Activated CD4-positive, alpha-beta T cell treated with anti-CD3 and anti-CD28 coated beads, Interleukin-2, amount 10 ng/mL, durations not matched to agents 24 days and 14 days (primary cell): ENCODE measurements at regions not wholly inside any gene's neighbourhood (a gene's known extent, or its start where the extent isn't known, plus 50 kb on each side); places are given as distances from the start of the nearest gene placed in this dataset.

ENCODE experiments used
- DNase-seq: peaks from one replicate; pipeline ENCODE4 v3.0.0; 2022
- H3K27ac Mint-ChIP-seq: one replicate; pipeline ENCODE4 v1.8.0; 2022; ENCODE audit warnings: mild to moderate bottlenecking, mixed read lengths
- H3K27me3 Mint-ChIP-seq: one replicate; pipeline ENCODE4 v1.8.0; 2022; ENCODE audit warnings: mixed read lengths
- H3K36me3 Mint-ChIP-seq: one replicate; pipeline ENCODE4 v1.8.0; 2022; ENCODE audit warnings: low read depth, mild to moderate bottlenecking, mixed read lengths
- H3K4me1 Mint-ChIP-seq: one replicate; pipeline ENCODE4 v1.8.0; 2021; ENCODE audit warnings: mixed read lengths
- H3K4me3 Mint-ChIP-seq: one replicate; pipeline ENCODE4 v1.8.0; 2022; ENCODE audit warnings: mild to moderate bottlenecking, moderate library complexity, mixed read lengths
- H3K9me3 Mint-ChIP-seq: one replicate; pipeline ENCODE4 v1.8.0; 2021; ENCODE audit warnings: mixed read lengths
- intact Hi-C: fragments of 100-400 bp; cut with micrococcal nuclease; formaldehyde crosslinking; loops from one replicate; pipeline ENCODE4 v1.15.1; 2023

GRCh38 chr1:60906039-60906438 is 176.3 kb upstream of the NFIA start:
- no peaks in the 10 kb centered on the region for H3K9me3 Mint-ChIP-seq
- no peaks in the 10 kb centered on the region for H3K4me1 Mint-ChIP-seq
- H3K4me3 Mint-ChIP-seq, result no peak overlapping the region
- H3K27ac Mint-ChIP-seq, result no peak overlapping the region
- intact Hi-C loops, result no loop called here
- no peak for DNase-seq
- H3K36me3 Mint-ChIP-seq, result no peaks in the 10 kb centered on the region
- peaks cover 3% of the 10 kb centered on the region for H3K27me3 Mint-ChIP-seq

GRCh38 chr1:60904099-60904851 is 178.1 kb upstream of the NFIA start:
- DNase-seq, result no peak
- Mint-ChIP-seq H3K9me3 (no peaks in the 10 kb centered on the region), H3K4me1 (no peaks in the 10 kb centered on the region), H3K27ac (no peak overlapping the region), H3K36me3 (no peaks in the 10 kb centered on the region), H3K4me3 (no peak overlapping the region), H3K27me3 (peaks cover 7% of the 10 kb centered on the region)
- intact Hi-C loops, result no loop called here

DNA sequence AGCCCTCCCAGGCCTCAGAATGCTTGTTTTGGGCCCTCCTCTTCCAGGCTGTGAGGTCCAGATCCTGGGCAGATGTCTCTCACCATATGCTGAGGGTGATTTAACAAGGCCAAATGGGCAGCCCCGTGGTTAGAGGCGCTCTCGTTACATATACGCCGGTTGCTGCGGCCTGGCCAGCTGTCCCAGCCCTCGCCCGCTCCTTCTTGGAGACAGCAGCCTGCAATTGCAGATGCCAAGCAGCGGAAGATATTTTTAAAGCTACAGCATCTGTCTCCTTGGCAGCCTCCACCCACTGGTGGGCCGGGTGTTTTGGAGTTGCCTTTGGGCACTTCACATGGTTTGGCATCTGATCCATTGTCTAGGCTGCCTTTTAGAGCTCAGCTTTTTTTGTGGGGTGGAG is 178.8 kb upstream of the NFIA start:
- H3K27ac Mint-ChIP-seq, result no peak overlapping the region
- no peaks in the 10 kb centered on the region for H3K36me3 Mint-ChIP-seq
- DNase-seq, result no peak
- no peak overlapping the region for H3K4me3 Mint-ChIP-seq
- no peaks in the 10 kb centered on the region for H3K9me3 Mint-ChIP-seq
- intact Hi-C loops, result no loop called here
- peaks cover 7% of the 10 kb centered on the region for H3K27me3 Mint-ChIP-seq
- no peaks in the 10 kb centered on the region for H3K4me1 Mint-ChIP-seq

- H3K27ac Mint-ChIP-seq, result no peak overlapping the region
- DNase-seq, result no peak
- H3K9me3 Mint-ChIP-seq, result no peaks in the 10 kb centered on the region
- intact Hi-C loops, result loop anchor here (2.0 kb wide), 1 partner anchor 419 kb away; no protein-coding TSS in a partner anchor
- H3K4me1 Mint-ChIP-seq, result peaks cover 3% of the 10 kb centered on the region
- H3K27me3 Mint-ChIP-seq, result peaks cover 11% of the 10 kb centered on the region
- no peak overlapping the region for H3K4me3 Mint-ChIP-seq
- H3K36me3 Mint-ChIP-seq, result no peaks in the 10 kb centered on the region
These were observed 182.9 kb upstream of the NFIA start for GRCh38 chr1:60899464-60899863.

- Mint-ChIP-seq H3K9me3 (no peaks in the 10 kb centered on the region), H3K27me3 (peaks cover 9% of the 10 kb centered on the region), H3K4me1 (peaks cover 3% of the 10 kb centered on the region), H3K4me3 (no peak overlapping the region), H3K36me3 (no peaks in the 10 kb centered on the region), H3K27ac (no peak overlapping the region)
- intact Hi-C loops, result loop anchor here (2.0 kb wide), 1 partner anchor 420 kb away; no protein-coding TSS in a partner anchor
- DNase-seq, result no peak
These were observed 183.4 kb upstream of the NFIA start for GRCh38 chr1:60898987-60899386.

DNA sequence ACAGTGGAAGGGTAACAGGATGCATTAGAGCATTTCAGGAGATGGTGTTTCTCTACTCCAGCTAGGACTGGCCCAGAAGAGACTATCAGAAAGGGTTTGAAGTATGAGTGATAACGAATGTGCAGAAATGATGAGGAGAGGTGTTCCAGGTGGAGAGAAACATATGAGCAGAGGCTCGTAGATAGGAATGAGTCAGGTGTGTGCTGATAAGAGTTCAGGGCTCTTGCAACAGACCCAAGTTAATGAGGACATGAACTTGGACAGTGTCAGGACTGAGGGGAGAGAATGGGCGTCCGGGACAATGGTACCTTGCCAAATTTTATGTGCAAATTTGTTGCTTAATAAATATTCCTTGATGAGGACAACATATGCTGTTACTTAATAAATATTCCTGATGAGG is 183.9 kb upstream of the NFIA start:
- intact Hi-C loops, result loop anchor here (2.0 kb wide), 1 partner anchor 420 kb away; no protein-coding TSS in a partner anchor
- no peaks in the 10 kb centered on the region for H3K9me3 Mint-ChIP-seq
- H3K4me1 Mint-ChIP-seq, result peaks cover 3% of the 10 kb centered on the region
- no peaks in the 10 kb centered on the region for H3K36me3 Mint-ChIP-seq
- H3K4me3 Mint-ChIP-seq, result no peak overlapping the region
- DNase-seq, result no peak
- no peak overlapping the region for H3K27ac Mint-ChIP-seq
- peaks cover 11% of the 10 kb centered on the region for H3K27me3 Mint-ChIP-seq

- Mint-ChIP-seq H3K36me3 (no peaks in the 10 kb centered on the region), H3K27ac (no peak overlapping the region), H3K9me3 (no peaks in the 10 kb centered on the region), H3K27me3 (peaks cover 13% of the 10 kb centered on the region), H3K4me3 (no peak overlapping the region), H3K4me1 (peaks cover 3% of the 10 kb centered on the region)
- DNase-seq, result no peak
- intact Hi-C loops, result no loop called here
These were observed 185.5 kb upstream of the NFIA start for GRCh38 chr1:60896701-60897363.

GRCh38 chr1:60895701-60896100 is 186.7 kb upstream of the NFIA start:
- DNase-seq, result no peak
- no peak overlapping the region for H3K27ac Mint-ChIP-seq
- H3K9me3 Mint-ChIP-seq, result no peaks in the 10 kb centered on the region
- no peaks in the 10 kb centered on the region for H3K36me3 Mint-ChIP-seq
- H3K27me3 Mint-ChIP-seq, result peaks cover 14% of the 10 kb centered on the region
- intact Hi-C loops, result no loop called here
- H3K4me1 Mint-ChIP-seq, result peaks cover 3% of the 10 kb centered on the region
- H3K4me3 Mint-ChIP-seq, result no peak overlapping the region

- no peak overlapping the region for H3K27ac Mint-ChIP-seq
- H3K4me3 Mint-ChIP-seq, result no peak overlapping the region
- peaks cover 3% of the 10 kb centered on the region for H3K4me1 Mint-ChIP-seq
- DNase-seq, result no peak
- intact Hi-C loops, result no loop called here
- H3K36me3 Mint-ChIP-seq, result no peaks in the 10 kb centered on the region
- H3K9me3 Mint-ChIP-seq, result no peaks in the 10 kb centered on the region
- H3K27me3 Mint-ChIP-seq, result peaks cover 14% of the 10 kb centered on the region
These were observed 187.1 kb upstream of the NFIA start for GRCh38 chr1:60895252-60895651.

GRCh38 chr1:60894741-60895140 is 187.6 kb upstream of the NFIA start:
- Mint-ChIP-seq H3K27ac (no peak overlapping the region), H3K4me1 (peaks cover 3% of the 10 kb centered on the region), H3K36me3 (no peaks in the 10 kb centered on the region), H3K9me3 (no peaks in the 10 kb centered on the region), H3K4me3 (no peak overlapping the region), H3K27me3 (peaks cover 13% of the 10 kb centered on the region)
- intact Hi-C loops, result no loop called here
- DNase-seq, result no peak

- no peak overlapping the region for H3K27ac Mint-ChIP-seq
- no peak for DNase-seq
- peaks cover 10% of the 10 kb centered on the region for H3K27me3 Mint-ChIP-seq
- H3K9me3 Mint-ChIP-seq, result no peaks in the 10 kb centered on the region
- H3K36me3 Mint-ChIP-seq, result no peaks in the 10 kb centered on the region
- peaks cover 3% of the 10 kb centered on the region for H3K4me1 Mint-ChIP-seq
- intact Hi-C loops, result no loop called here
- no peak overlapping the region for H3K4me3 Mint-ChIP-seq
These were observed 188.2 kb upstream of the NFIA start for GRCh38 chr1:60894130-60894529.

GRCh38 chr1:60893136-60893930 is 189.0 kb upstream of the NFIA start:
- intact Hi-C loops, result no loop called here
- Mint-ChIP-seq H3K4me3 (no peak overlapping the region), H3K4me1 (peaks cover under 1% of the 10 kb centered on the region), H3K27me3 (peaks cover 13% of the 10 kb centered on the region), H3K9me3 (no peaks in the 10 kb centered on the region), H3K27ac (no peak overlapping the region), H3K36me3 (no peaks in the 10 kb centered on the region)
- DNase-seq, result no peak

DNA sequence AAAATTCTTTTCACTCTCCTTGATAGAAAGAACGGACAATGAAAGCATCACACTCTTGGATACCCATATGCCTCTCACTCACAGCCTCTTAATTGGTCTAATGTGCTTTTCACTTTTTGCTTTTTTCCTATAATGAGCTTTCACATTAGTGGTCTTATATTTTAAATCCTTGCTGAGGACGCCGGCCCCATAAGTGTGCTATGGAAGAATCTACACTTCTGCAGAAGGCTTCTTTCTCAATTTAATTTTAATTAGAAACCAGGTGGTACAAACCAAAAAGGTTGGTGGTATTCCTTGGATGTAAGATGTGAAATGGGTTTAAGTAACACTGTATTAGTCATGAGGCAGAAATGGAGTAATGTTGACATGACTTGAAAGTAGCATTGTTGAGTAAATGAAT is 190.6 kb upstream of the NFIA start:
- Mint-ChIP-seq H3K4me3 (no peak overlapping the region), H3K27me3 (peaks cover 15% of the 10 kb centered on the region), H3K4me1 (no peaks in the 10 kb centered on the region), H3K9me3 (no peaks in the 10 kb centered on the region), H3K36me3 (no peaks in the 10 kb centered on the region), H3K27ac (no peak overlapping the region)
- no peak for DNase-seq
- intact Hi-C loops, result no loop called here

DNA sequence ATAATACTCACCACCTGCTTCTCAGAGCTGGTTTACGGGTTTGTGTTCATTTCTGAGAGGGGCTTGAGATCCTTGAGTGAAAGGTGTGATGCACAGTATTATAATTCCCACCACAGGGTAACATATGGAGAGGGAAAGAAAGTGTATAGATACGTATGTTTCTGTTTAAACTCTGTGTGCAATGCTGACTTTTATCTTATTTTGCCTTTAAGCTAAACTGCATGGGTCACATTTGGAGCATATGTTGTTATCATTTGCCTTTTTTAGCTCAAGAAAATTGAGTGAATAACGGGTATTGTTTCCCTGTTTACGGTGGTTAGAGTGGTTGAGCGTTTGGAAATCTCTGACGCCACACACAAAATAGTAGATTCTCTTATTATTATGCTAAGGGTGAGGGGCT is 191.1 kb upstream of the NFIA start:
- H3K9me3 Mint-ChIP-seq, result no peaks in the 10 kb centered on the region
- H3K27ac Mint-ChIP-seq, result no peak overlapping the region
- H3K36me3 Mint-ChIP-seq, result no peaks in the 10 kb centered on the region
- no peak overlapping the region for H3K4me3 Mint-ChIP-seq
- no peak for DNase-seq
- peaks cover 18% of the 10 kb centered on the region for H3K27me3 Mint-ChIP-seq
- intact Hi-C loops, result no loop called here
- H3K4me1 Mint-ChIP-seq, result no peaks in the 10 kb centered on the region
